Loucy (cell line): ENCODE measurements at regions not wholly inside any gene's neighbourhood (a gene's known extent, or its start where the extent isn't known, plus 50 kb on each side); places are given as distances from the start of the nearest gene placed in this dataset.

ENCODE experiments used
- H2AFZ ChIP-seq: fragments of 200-600 bp; sonication (generic); 2 replicates; pipeline ENCODE4 v1.6.0; 2016; ENCODE audit warnings: antibody characterized with exemption, mild to moderate bottlenecking, low read length, moderate library complexity
- H3F3A ChIP-seq: fragments of 200-600 bp; 2 replicates; pipeline ENCODE4 v1.6.0; 2016; ENCODE audit warnings: antibody characterized with exemption, low read depth, mild to moderate bottlenecking
- H3K27me3 ChIP-seq: fragments of 200-600 bp; sonication (generic); 2 replicates; pipeline ENCODE4 v1.6.1; 2014; ENCODE audit warnings: low read length, mild to moderate bottlenecking; ENCODE audit not compliant: insufficient read depth, poor library complexity, severe bottlenecking
- H3K36me3 ChIP-seq: fragments of 200-600 bp; sonication (generic); 2 replicates; pipeline ENCODE4 v1.6.1; 2016; ENCODE audit warnings: low read length; ENCODE audit not compliant: insufficient read depth
- H3K4me1 ChIP-seq: fragments of 200-600 bp; sonication (generic); 2 replicates; pipeline ENCODE4 v1.5.1; 2014; ENCODE audit warnings: low read length, mild to moderate bottlenecking; ENCODE audit not compliant: insufficient read depth, poor library complexity, severe bottlenecking
- H3K4me2 ChIP-seq: fragments of 200-600 bp; sonication (generic); 2 replicates; pipeline ENCODE4 v1.6.0; 2014; ENCODE audit warnings: antibody characterized with exemption, low read length, low read depth, mild to moderate bottlenecking; ENCODE audit not compliant: poor library complexity, severe bottlenecking
- H3K4me3 ChIP-seq: fragments of 200-600 bp; sonication (generic); 2 replicates; pipeline ENCODE4 v1.5.1; 2014; ENCODE audit warnings: low read length, mild to moderate bottlenecking, mixed read lengths; ENCODE audit not compliant: poor library complexity, severe bottlenecking
- H3K79me2 ChIP-seq: fragments of 200-600 bp; sonication (generic); 2 replicates; pipeline ENCODE4 v1.6.1; 2014; ENCODE audit warnings: low read length; ENCODE audit not compliant: insufficient read depth
- H3K9ac ChIP-seq: fragments of 200-600 bp; sonication (generic); 2 replicates; pipeline ENCODE4 v1.6.0; 2014; ENCODE audit warnings: mild to moderate bottlenecking, low read depth, low read length, moderate library complexity; ENCODE audit not compliant: poor library complexity, severe bottlenecking
- H3K9me2 ChIP-seq: fragments of 200-600 bp; sonication (generic); replicated peaks from 2 replicates; pipeline ENCODE4 v1.6.1; 2016; ENCODE audit warnings: low read depth, low read length, mixed read lengths
- H3K9me3 ChIP-seq: fragments of 200-600 bp; sonication (generic); 2 replicates; pipeline ENCODE4 v1.6.1; 2014; ENCODE audit warnings: mild to moderate bottlenecking, antibody characterized with exemption, low read length, low read depth; ENCODE audit not compliant: insufficient read depth
- H4K20me1 ChIP-seq: fragments of 200-600 bp; sonication (generic); 2 replicates; pipeline ENCODE4 v1.6.0; 2014; ENCODE audit warnings: antibody characterized with exemption, low read length, mild to moderate bottlenecking; ENCODE audit not compliant: insufficient read depth, poor library complexity, severe bottlenecking
- CTCF ChIP-seq: fragments of 200-600 bp; sonication (generic); conservative IDR thresholded peaks from 2 replicates; pipeline ENCODE4 v1.5.1; 2014; ENCODE audit warnings: mild to moderate bottlenecking, antibody characterized with exemption, low read length
- EZH2phosphoT487 ChIP-seq: fragments of 200-600 bp; IDR thresholded peaks from 2 replicates; pipeline ENCODE4 v1.6.1; 2018; ENCODE audit warnings: antibody characterized with exemption, mild to moderate bottlenecking, moderate library complexity, borderline replicate concordance

DNA sequence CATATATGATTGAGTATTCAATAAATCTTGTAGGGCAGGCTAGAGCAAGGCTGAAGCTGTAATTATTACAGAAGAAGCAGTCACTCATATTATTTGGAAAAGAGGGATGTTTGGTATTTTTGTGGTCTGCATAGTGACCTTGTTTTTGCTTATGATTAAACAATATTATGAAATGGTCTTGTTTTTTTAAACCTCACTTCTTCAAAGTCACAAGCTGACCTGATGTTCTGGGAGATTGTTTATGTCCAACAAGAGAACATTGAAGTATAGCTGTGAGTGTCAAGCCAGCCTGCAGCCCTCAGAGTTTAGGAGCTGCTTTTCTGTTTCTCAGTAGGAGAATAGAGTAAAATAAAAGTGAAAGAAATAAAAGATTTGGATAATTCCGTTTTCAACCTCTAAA, 342.2 kb downstream of the LRRC70 start:
- H3K9ac ChIP-seq, result no peak overlapping the region
- H3K9me2 ChIP-seq, result no peaks in the 10 kb centered on the region
- no peaks in the 10 kb centered on the region for H3K9me3 ChIP-seq
- no peak overlapping the region for H2AFZ ChIP-seq
- no peak overlapping the region for H3K4me3 ChIP-seq
- no peaks in the 10 kb centered on the region for H3K79me2 ChIP-seq
- no peaks in the 10 kb centered on the region for H3K27me3 ChIP-seq
- H3K36me3 ChIP-seq, result no peaks in the 10 kb centered on the region
- no peaks in the 10 kb centered on the region for H3K4me1 ChIP-seq
- TF ChIP-seq CTCF, result no peak
- H3F3A ChIP-seq, result no peaks in the 10 kb centered on the region
- no peak overlapping the region for H3K4me2 ChIP-seq
- H4K20me1 ChIP-seq, result no peaks in the 10 kb centered on the region

DNA sequence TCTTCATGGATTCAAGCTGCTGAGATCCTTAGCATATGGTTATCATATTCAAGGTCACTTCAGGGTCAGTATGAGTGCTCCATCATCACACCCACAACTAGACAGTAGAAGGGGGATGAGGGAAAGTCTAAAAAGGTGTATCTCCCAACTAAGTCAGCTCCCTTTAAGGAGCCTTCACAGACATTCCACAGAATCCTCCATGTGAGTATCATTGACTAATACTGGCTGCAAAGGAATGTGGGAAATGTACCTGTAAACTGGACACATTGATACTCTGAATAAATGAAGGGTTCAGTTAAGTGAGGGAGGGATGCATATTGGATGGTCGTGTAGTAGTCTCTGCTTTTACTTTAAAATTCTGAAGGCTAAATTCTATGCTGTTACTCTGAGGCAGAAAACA, 330.7 kb downstream of the LRRC70 start:
- H3K4me2 ChIP-seq, result no peak overlapping the region
- H3K9me2 ChIP-seq, result no peaks in the 10 kb centered on the region
- H3K4me3 ChIP-seq, result no peak overlapping the region
- no peak overlapping the region for H3K9ac ChIP-seq
- no peaks in the 10 kb centered on the region for H4K20me1 ChIP-seq
- H3K4me1 ChIP-seq, result no peaks in the 10 kb centered on the region
- TF ChIP-seq CTCF (no peak), EZH2phosphoT487 (no peak)
- H2AFZ ChIP-seq, result no peak overlapping the region
- H3K36me3 ChIP-seq, result no peaks in the 10 kb centered on the region
- H3F3A ChIP-seq, result no peaks in the 10 kb centered on the region
- H3K9me3 ChIP-seq, result no peaks in the 10 kb centered on the region; the same call in 1 of the 2 replicates
- no peaks in the 10 kb centered on the region for H3K27me3 ChIP-seq
- no peaks in the 10 kb centered on the region for H3K79me2 ChIP-seq

- no peak overlapping the region for H2AFZ ChIP-seq
- H3K79me2 ChIP-seq, result no peaks in the 10 kb centered on the region
- no peaks in the 10 kb centered on the region for H3F3A ChIP-seq
Observed at GRCh38 chr5:62902126-62902525, 323.5 kb downstream of the LRRC70 start.

More at GRCh38 chr5:62902126-62902525, 323.5 kb downstream of the LRRC70 start:
- no peaks in the 10 kb centered on the region for H3K27me3 ChIP-seq
- H4K20me1 ChIP-seq, result no peaks in the 10 kb centered on the region
- H3K4me1 ChIP-seq, result no peaks in the 10 kb centered on the region
- no peaks in the 10 kb centered on the region for H3K9me2 ChIP-seq
- H3K4me2 ChIP-seq, result no peak overlapping the region
- TF ChIP-seq CTCF, result no peak
- no peak for TF ChIP-seq EZH2phosphoT487
- no peak overlapping the region for H3K4me3 ChIP-seq
- no peaks in the 10 kb centered on the region for H3K9me3 ChIP-seq
- H3K36me3 ChIP-seq, result no peaks in the 10 kb centered on the region
- H3K9ac ChIP-seq, result no peak overlapping the region
